ENCODE measurements at regions not wholly inside any gene's neighbourhood (a gene's known extent, or its start where the extent isn't known, plus 50 kb on each side); places are given as distances from the start of the nearest gene placed in this dataset. TPM values are rescaled to one million over a fixed set of nuclear protein-coding genes. Genes with fewer than 3 reads are reported as not detected.

GRCh38 chr1:227369102-227369760 lies 50.9 kb upstream of the CDC42BPA start:
- H3K4me1 ChIP-seq (ENCODE audit: insufficient read depth), result peaks cover 8% of the 10 kb centered on the region; the same call in 1 of the 2 replicates
- H3K9me3 ChIP-seq (ENCODE audit: low read depth), result no peaks in the 10 kb centered on the region
- no peak overlapping the region for H3K4me2 ChIP-seq (ENCODE audit: unreplicated experiment)
- 72 to 74% methylated on average over 6 of the region's 6 CpGs for WGBS, 2 experiments (ENCODE audit: low coverage in 1 of 2, low lambda C conversion rate in 2 of 2, missing lambda C conversion rate in 2 of 2)
- no peaks in the 10 kb centered on the region for H4K20me1 ChIP-seq (ENCODE audit: insufficient read depth)
- H3K9ac ChIP-seq, result no peak overlapping the region
- TF ChIP-seq EZH2 (IDR thresholded peaks at IDR 0.05; ENCODE audit: insufficient read depth, poor library complexity, severe bottlenecking) (no peak), EZH2phosphoT487 (IDR thresholded peaks at IDR 0.05; ENCODE audit: insufficient read depth, low read depth) (no peak)
- H3K79me2 ChIP-seq (ENCODE audit: insufficient read depth), result no peaks in the 10 kb centered on the region
- in situ Hi-C loops (cut with MboI), result no loop called here
- no peaks in the 10 kb centered on the region for H3K36me3 ChIP-seq (ENCODE audit: low read depth)
- H3F3A ChIP-seq (ENCODE audit: insufficient read depth), result no peaks in the 10 kb centered on the region
- H3K4me3 ChIP-seq, result no peak overlapping the region
- H2AFZ ChIP-seq, result no peak overlapping the region; the same call in 1 of the 2 replicates
- no peak overlapping the region for H3K27ac ChIP-seq
- no peak for DNase-seq
- H3K27me3 ChIP-seq (replicated peaks; ENCODE audit: insufficient read depth), result no peaks in the 10 kb centered on the region
- H3K9me2 ChIP-seq (ENCODE audit: insufficient read depth), result no peaks in the 10 kb centered on the region

Small RNAs in the stretch of these regions (small RNA-seq; reads per million reads assigned to genes)
- gene AL451054.2 (ENCODE audit: low read depth, low replicate concordance), result not detected
- gene BTF3P9 (ENCODE audit: low read depth, low replicate concordance), result not detected
